H9 (cell line): ENCODE measurements at regions not wholly inside any gene's neighbourhood (a gene's known extent, or its start where the extent isn't known, plus 50 kb on each side); places are given as distances from the start of the nearest gene placed in this dataset.

Experiments
- DNase-seq: peaks from one replicate; pipeline ENCODE4 v3.0.0-alpha.2; 2017
- H2AFZ ChIP-seq: one replicate; pipeline ENCODE4 v1.6.1; 2013; ENCODE audit warnings: mild to moderate bottlenecking, low read length, control low read depth, moderate library complexity
- H2AK5ac ChIP-seq: 2 replicates; pipeline ENCODE4 v1.6.1; 2013; ENCODE audit warnings: low read length, control low read depth, mixed read lengths; ENCODE audit not compliant: insufficient read length
- H2BK120ac ChIP-seq: one replicate; pipeline ENCODE4 v1.6.1; 2013; ENCODE audit warnings: low read depth, mild to moderate bottlenecking, low read length, control low read depth, inconsistent platforms; ENCODE audit not compliant: poor library complexity, severe bottlenecking
- H2BK12ac ChIP-seq: 2 replicates; pipeline ENCODE4 v1.6.1; 2013; ENCODE audit warnings: low read length, control low read depth, mixed read lengths, low read depth; ENCODE audit not compliant: insufficient read length
- H2BK15ac ChIP-seq: 2 replicates; pipeline ENCODE4 v1.6.1; 2013; ENCODE audit warnings: low read depth, low read length, control low read depth
- H2BK20ac ChIP-seq: one replicate; pipeline ENCODE4 v1.6.1; 2013; ENCODE audit warnings: low read depth, mild to moderate bottlenecking, low read length, control low read depth, inconsistent platforms; ENCODE audit not compliant: poor library complexity, severe bottlenecking
- H2BK5ac ChIP-seq: 2 replicates; pipeline ENCODE4 v1.6.1; 2013; ENCODE audit warnings: low read length, control low read depth, mixed read lengths; ENCODE audit not compliant: insufficient read length
- H3K14ac ChIP-seq: 2 replicates; pipeline ENCODE4 v1.6.1; 2013; ENCODE audit warnings: low read length, control low read depth; ENCODE audit not compliant: insufficient read depth
- H3K18ac ChIP-seq: 2 replicates; pipeline ENCODE4 v1.6.1; 2013; ENCODE audit warnings: low read depth, mild to moderate bottlenecking, mixed read lengths, low read length, control low read depth; ENCODE audit not compliant: insufficient read length
- H3K23ac ChIP-seq: 2 replicates; pipeline ENCODE4 v1.6.1; 2013; ENCODE audit warnings: low read length, control low read depth, mixed read lengths, low read depth; ENCODE audit not compliant: insufficient read length
- H3K23me2 ChIP-seq: 2 replicates; pipeline ENCODE4 v1.6.1; 2013; ENCODE audit warnings: low read depth, mild to moderate bottlenecking, mixed read lengths, low read length, control low read depth; ENCODE audit not compliant: insufficient read length, poor library complexity, severe bottlenecking
- H3K27ac ChIP-seq: 2 replicates; pipeline ENCODE4 v1.5.1; 2013; ENCODE audit warnings: low read length, control low read depth, mixed read lengths, low read depth; ENCODE audit not compliant: insufficient read length
- H3K27me3 ChIP-seq: 2 replicates; pipeline ENCODE4 v1.6.1; 2013; ENCODE audit warnings: low read length, control low read depth, inconsistent platforms; ENCODE audit not compliant: insufficient read depth
- H3K4ac ChIP-seq: 2 replicates; pipeline ENCODE4 v1.6.1; 2013; ENCODE audit warnings: low read depth, mild to moderate bottlenecking, control low read depth, inconsistent platforms, low read length, moderate library complexity
- H3K4me1 ChIP-seq: 2 replicates; pipeline ENCODE4 v1.6.1; 2013; ENCODE audit warnings: low read length, control low read depth, inconsistent platforms; ENCODE audit not compliant: insufficient read depth
- H3K4me2 ChIP-seq: 2 replicates; pipeline ENCODE4 v1.6.1; 2013; ENCODE audit warnings: low read length, control low read depth, mixed read lengths; ENCODE audit not compliant: insufficient read length, insufficient read depth
- H3K56ac ChIP-seq: 2 replicates; pipeline ENCODE4 v1.6.1; 2013; ENCODE audit warnings: low read depth, mild to moderate bottlenecking, mixed read lengths, low read length, control low read depth; ENCODE audit not compliant: insufficient read length
- H3K79me1 ChIP-seq: 2 replicates; pipeline ENCODE4 v1.6.1; 2013; ENCODE audit warnings: low read depth, mild to moderate bottlenecking, moderate library complexity, low read length, control low read depth, inconsistent platforms; ENCODE audit not compliant: insufficient read depth, poor library complexity, severe bottlenecking
- H3K79me2 ChIP-seq: 2 replicates; pipeline ENCODE4 v1.6.1; 2013; ENCODE audit warnings: low read length, control low read depth, inconsistent platforms; ENCODE audit not compliant: insufficient read depth
- H3K9ac ChIP-seq: 2 replicates; pipeline ENCODE4 v1.6.1; 2013; ENCODE audit warnings: low read length, control low read depth, mixed read lengths; ENCODE audit not compliant: insufficient read length; ENCODE audit errors: extremely low read depth
- H3K9me3 ChIP-seq: one replicate; pipeline ENCODE4 v1.6.1; 2013; ENCODE audit warnings: low read depth, low read length, inconsistent platforms; ENCODE audit not compliant: control insufficient read depth
- H3T11ph ChIP-seq: one replicate; pipeline ENCODE4 v1.6.1; 2013; ENCODE audit warnings: mild to moderate bottlenecking, low read length, control low read depth, inconsistent platforms
- H4K20me1 ChIP-seq: one replicate; pipeline ENCODE4 v1.6.1; 2013; ENCODE audit not compliant: control insufficient read depth, insufficient read length, insufficient read depth
- H4K5ac ChIP-seq: 2 replicates; pipeline ENCODE4 v1.6.1; 2013; ENCODE audit warnings: low read depth, mild to moderate bottlenecking, mixed read lengths, low read length, control low read depth; ENCODE audit not compliant: insufficient read length
- H4K8ac ChIP-seq: replicated peaks from 2 replicates; pipeline ENCODE4 v1.6.1; 2013; ENCODE audit warnings: low read length, control low read depth, mixed read lengths, low read depth; ENCODE audit not compliant: insufficient read length
- H4K91ac ChIP-seq: 2 replicates; pipeline ENCODE4 v1.6.1; 2013; ENCODE audit warnings: low read depth, mild to moderate bottlenecking, moderate library complexity, mixed read lengths, low read length, control low read depth; ENCODE audit not compliant: insufficient read length
- H3K27ac Mint-ChIP-seq, 3 experiments: 2 replicates in 2 of 3; 3 replicates in 1 of 3; pipeline ENCODE4 v1.8.0; 2020 to 2021; ENCODE audit warnings: mixed read lengths in 3 of 3, mild to moderate bottlenecking in 1 of 3, moderate library complexity in 1 of 3
- H3K27me3 Mint-ChIP-seq: 2 replicates; pipeline ENCODE4 v1.8.0; 2021; ENCODE audit warnings: low read depth, mild to moderate bottlenecking, moderate library complexity, mixed read lengths
- H3K36me3 Mint-ChIP-seq, 3 experiments: 2 replicates in 2 of 3; 3 replicates in 1 of 3; pipeline ENCODE4 v1.8.0; 2020 to 2021; ENCODE audit warnings: low read depth in 3 of 3, mixed read lengths in 3 of 3; ENCODE audit not compliant: insufficient read depth in 1 of 3
- H3K4me1 Mint-ChIP-seq, 2 experiments: 2 replicates each; pipeline ENCODE4 v1.8.0; 2020; ENCODE audit warnings: mixed read lengths in 2 of 2
- H3K4me3 Mint-ChIP-seq, 2 experiments: 2 replicates in 1 of 2; 3 replicates in 1 of 2; pipeline ENCODE4 v1.8.0; 2020 to 2021; ENCODE audit warnings: mild to moderate bottlenecking in 2 of 2, mixed read lengths in 2 of 2, moderate library complexity in 1 of 2
- H3K9me3 Mint-ChIP-seq, 2 experiments: 2 replicates in 1 of 2; 3 replicates in 1 of 2; pipeline ENCODE4 v1.8.0; 2020; ENCODE audit warnings: mild to moderate bottlenecking in 2 of 2, mixed read lengths in 2 of 2, moderate library complexity in 1 of 2
- WGBS: extraction: QIAGEN DNeasy Blood & Tissue Kit; methylation state at CpG from one replicate; pipeline ENCODE4 v1.1.7; 2013; ENCODE audit warnings: missing lambda C conversion rate, low lambda C conversion rate, mixed read lengths; ENCODE audit not compliant: insufficient read length; ENCODE audit errors: extremely low coverage; 5-methylcytosine and 5-hydroxymethylcytosine counted together
- TF ChIP-seq, protein P1 (sequence below): fragments of 200-600 bp; sonication (generic); conservative IDR thresholded peaks from 3 replicates; pipeline ENCODE4 v1.8.0; 2021; ENCODE audit warnings: antibody characterized with exemption, mild to moderate bottlenecking

DNA sequence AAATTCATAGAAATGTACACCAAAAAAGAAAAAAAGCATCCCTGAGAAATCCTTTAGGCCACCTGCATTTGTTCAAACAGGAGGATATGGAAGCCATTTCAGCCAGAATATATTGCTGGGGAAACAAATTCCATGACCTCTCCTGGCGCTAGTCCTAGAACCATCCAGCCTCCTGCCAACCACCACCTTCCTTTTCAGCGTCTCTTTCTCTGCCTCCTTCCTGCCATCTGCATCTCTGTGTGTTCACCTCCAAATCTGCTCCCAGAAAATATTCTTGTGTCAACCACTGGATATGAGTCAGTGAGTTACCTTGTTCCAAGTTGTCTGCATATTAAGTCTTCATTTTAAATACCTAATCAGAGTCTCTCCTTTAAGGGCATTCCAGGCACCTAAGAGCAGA is 50.6 kb upstream of the NPY start:
- H3K14ac ChIP-seq: no peak overlapping the region
- H3K4ac ChIP-seq: no peak overlapping the region
- no peak overlapping the region for H3T11ph ChIP-seq
- no CpG with 5 or more reads among the region's 2 CpGs for WGBS
- no peaks in the 10 kb centered on the region for H3K79me1 ChIP-seq
- no peaks in the 10 kb centered on the region; a peak in 1 of 5 replicates for H3K9me3 Mint-ChIP-seq
- H3K27me3 Mint-ChIP-seq: no peaks in the 10 kb centered on the region
- H3K23ac ChIP-seq: no peak overlapping the region
- no peak overlapping the region for H3K4me3 Mint-ChIP-seq
- H3K23me2 ChIP-seq: no peaks in the 10 kb centered on the region
- no peaks in the 10 kb centered on the region for H3K9me3 ChIP-seq
- no peak overlapping the region for H2BK12ac ChIP-seq
- H3K18ac ChIP-seq: no peak overlapping the region
- no peak overlapping the region for H3K27ac Mint-ChIP-seq
- peaks cover 40 to 46% of the 10 kb centered on the region in 2 experiments for H3K4me1 Mint-ChIP-seq
- no peaks in the 10 kb centered on the region for H3K79me2 ChIP-seq
- H3K27me3 ChIP-seq: no peaks in the 10 kb centered on the region
- TF ChIP-seq, protein P1, sequence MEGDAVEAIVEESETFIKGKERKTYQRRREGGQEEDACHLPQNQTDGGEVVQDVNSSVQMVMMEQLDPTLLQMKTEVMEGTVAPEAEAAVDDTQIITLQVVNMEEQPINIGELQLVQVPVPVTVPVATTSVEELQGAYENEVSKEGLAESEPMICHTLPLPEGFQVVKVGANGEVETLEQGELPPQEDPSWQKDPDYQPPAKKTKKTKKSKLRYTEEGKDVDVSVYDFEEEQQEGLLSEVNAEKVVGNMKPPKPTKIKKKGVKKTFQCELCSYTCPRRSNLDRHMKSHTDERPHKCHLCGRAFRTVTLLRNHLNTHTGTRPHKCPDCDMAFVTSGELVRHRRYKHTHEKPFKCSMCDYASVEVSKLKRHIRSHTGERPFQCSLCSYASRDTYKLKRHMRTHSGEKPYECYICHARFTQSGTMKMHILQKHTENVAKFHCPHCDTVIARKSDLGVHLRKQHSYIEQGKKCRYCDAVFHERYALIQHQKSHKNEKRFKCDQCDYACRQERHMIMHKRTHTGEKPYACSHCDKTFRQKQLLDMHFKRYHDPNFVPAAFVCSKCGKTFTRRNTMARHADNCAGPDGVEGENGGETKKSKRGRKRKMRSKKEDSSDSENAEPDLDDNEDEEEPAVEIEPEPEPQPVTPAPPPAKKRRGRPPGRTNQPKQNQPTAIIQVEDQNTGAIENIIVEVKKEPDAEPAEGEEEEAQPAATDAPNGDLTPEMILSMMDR: no peak
- no peak overlapping the region for H3K9ac ChIP-seq
- H3K56ac ChIP-seq: no peak overlapping the region
- H3K4me2 ChIP-seq: no peak overlapping the region
- H2BK120ac ChIP-seq: no peak overlapping the region
- H3K4me1 ChIP-seq: peaks cover 15% of the 10 kb centered on the region
- H4K8ac ChIP-seq: no peak overlapping the region
- H2AK5ac ChIP-seq: no peak overlapping the region
- no peak overlapping the region for H2AFZ ChIP-seq
- H2BK5ac ChIP-seq: no peak overlapping the region
- no peaks in the 10 kb centered on the region for H3K36me3 Mint-ChIP-seq
- H4K91ac ChIP-seq: no peak overlapping the region
- DNase-seq: no peak
- H4K20me1 ChIP-seq: no peaks in the 10 kb centered on the region
- no peak overlapping the region for H3K27ac ChIP-seq
- no peak overlapping the region for H2BK15ac ChIP-seq
- H2BK20ac ChIP-seq: no peak overlapping the region
- H4K5ac ChIP-seq: no peak overlapping the region
